GM06990 (cell line): ENCODE measurements at regions not wholly inside any gene's neighbourhood (a gene's known extent, or its start where the extent isn't known, plus 50 kb on each side); places are given as distances from the start of the nearest gene placed in this dataset.
"Not testable (repeated sequence)": the region's sequence is repeated elsewhere in the genome, so short reads cannot be mapped to it uniquely, and the experiment has no call there.

Experiments
- DNase-seq: peaks from one replicate; pipeline ENCODE4 v3.0.0-alpha.2; 2011; ENCODE audit not compliant: insufficient read length; ENCODE audit errors: extremely low read depth
- H3K27me3 ChIP-seq: replicated peaks from 2 replicates; pipeline ENCODE4 v1.6.0; 2011; ENCODE audit warnings: low read length; ENCODE audit not compliant: control insufficient read depth, insufficient read depth
- H3K36me3 ChIP-seq: 2 replicates; pipeline ENCODE4 v1.5.1; 2011; ENCODE audit warnings: low read length; ENCODE audit not compliant: control insufficient read depth, insufficient read depth
- H3K4me3 ChIP-seq: replicated peaks from 2 replicates; pipeline ENCODE4 v1.5.1; 2011; ENCODE audit warnings: low read depth, mild to moderate bottlenecking, control low read depth, low read length
- CTCF ChIP-seq: IDR thresholded peaks from 2 replicates; pipeline ENCODE4 v1.5.1; 2011; ENCODE audit warnings: low read length, control low read depth, mild to moderate bottlenecking, inconsistent platforms; ENCODE audit not compliant: insufficient read depth, poor library complexity, severe bottlenecking

- DNase-seq: peak; percentile 3
- H3K4me3 ChIP-seq: no peak overlapping the region
- H3K36me3 ChIP-seq: no peaks in the 10 kb centered on the region
- no peak for TF ChIP-seq CTCF
- no peaks in the 10 kb centered on the region for H3K27me3 ChIP-seq
Measured at GRCh38 chr15:95059346-95059905, 828.1 kb downstream of the MCTP2 start.

- H3K4me3 ChIP-seq: no peak overlapping the region
Measured at GRCh38 chr15:95068701-95069521, 837.5 kb downstream of the MCTP2 start.

GRCh38 chr15:95075792-95076677 lies 844.7 kb downstream of the MCTP2 start:
- Histone ChIP-seq H3K27me3 (no peaks in the 10 kb centered on the region), H3K4me3 (no peak overlapping the region), H3K36me3 (no peaks in the 10 kb centered on the region)
- TF ChIP-seq CTCF: no peak
- no peak for DNase-seq

More at GRCh38 chr15:95068701-95069521, 837.5 kb downstream of the MCTP2 start:
- no peaks in the 10 kb centered on the region for H3K27me3 ChIP-seq
- DNase-seq: no peak
- no peaks in the 10 kb centered on the region for H3K36me3 ChIP-seq
- TF ChIP-seq CTCF: no peak

GRCh38 chr15:95076678-95076990 lies 845.3 kb downstream of the MCTP2 start:
- DNase-seq: no peak
- Histone ChIP-seq H3K4me3 (no peak overlapping the region), H3K36me3 (no peaks in the 10 kb centered on the region), H3K27me3 (no peaks in the 10 kb centered on the region)
- TF ChIP-seq CTCF: no peak

GRCh38 chr15:95078003-95078402 lies 846.6 kb downstream of the MCTP2 start:
- no peak for DNase-seq
- Histone ChIP-seq H3K27me3 (no peaks in the 10 kb centered on the region), H3K36me3 (no peaks in the 10 kb centered on the region), H3K4me3 (no peak overlapping the region)
- TF ChIP-seq CTCF: no peak

- H3K36me3 ChIP-seq, H3K27me3 ChIP-seq, DNase-seq, H3K4me3 ChIP-seq: not testable (repeated sequence)
Measured at GRCh38 chr15:95080228-95080627, 848.9 kb downstream of the MCTP2 start.
